BE2C (cell line): ENCODE measurements at regions not wholly inside any gene's neighbourhood (a gene's known extent, or its start where the extent isn't known, plus 50 kb on each side); places are given as distances from the start of the nearest gene placed in this dataset.
A peak's percentile ranks its signal among the peaks of the same experiment; 100 is the strongest.

ENCODE experiments used
- DNase-seq: peaks from one replicate; pipeline ENCODE4 v3.0.0-alpha.2; 2020
- H3K27me3 ChIP-seq: fragments of 250-450 bp; sonication (Bioruptor Pico); 2 replicates; pipeline ENCODE4 v1.5.1; 2020; ENCODE audit warnings: mild to moderate bottlenecking
- H3K36me3 ChIP-seq: fragments of 250-450 bp; sonication (Bioruptor Pico); 2 replicates; pipeline ENCODE4 v1.5.1; 2020; ENCODE audit warnings: mild to moderate bottlenecking
- H3K4me1 ChIP-seq: fragments of 250-450 bp; sonication (Bioruptor Pico); 2 replicates; pipeline ENCODE4 v1.5.1; 2020
- H3K4me3 ChIP-seq: 2 replicates; pipeline ENCODE4 v1.5.1; 2011; ENCODE audit warnings: low read depth, low read length
- H3K9me3 ChIP-seq: fragments of 250-450 bp; sonication (Bioruptor Pico); 2 replicates; pipeline ENCODE4 v1.5.1; 2020
- TF ChIP-seq, protein P1 (sequence below): IDR thresholded peaks from 2 replicates; pipeline ENCODE4 v1.5.1; 2012; ENCODE audit warnings: mild to moderate bottlenecking, low read depth, low read length

DNA sequence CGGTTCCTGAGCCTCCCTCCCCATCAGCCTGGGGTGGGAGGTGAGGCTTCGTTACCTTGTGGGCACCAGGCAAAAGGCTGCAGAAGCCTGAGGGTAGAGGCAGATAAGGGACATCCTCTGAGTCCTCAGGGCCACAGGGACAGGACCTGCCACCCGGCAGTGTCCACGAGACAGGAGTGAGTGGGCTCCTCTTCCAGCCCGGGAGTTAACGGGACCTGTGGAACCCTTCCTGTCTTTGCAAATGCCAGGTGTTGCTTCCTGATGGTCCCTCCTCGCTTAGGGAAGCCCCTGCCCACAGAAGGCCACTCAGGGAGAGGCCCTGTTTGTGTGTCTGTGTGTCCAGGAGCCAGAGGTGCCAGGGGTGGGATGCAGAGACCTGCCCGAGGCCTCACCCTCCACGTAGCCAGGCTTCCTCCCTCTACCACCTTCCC lies 111.1 kb upstream of the ALDH1A3 start:
- DNase-seq: no peak
- TF ChIP-seq, protein P1, sequence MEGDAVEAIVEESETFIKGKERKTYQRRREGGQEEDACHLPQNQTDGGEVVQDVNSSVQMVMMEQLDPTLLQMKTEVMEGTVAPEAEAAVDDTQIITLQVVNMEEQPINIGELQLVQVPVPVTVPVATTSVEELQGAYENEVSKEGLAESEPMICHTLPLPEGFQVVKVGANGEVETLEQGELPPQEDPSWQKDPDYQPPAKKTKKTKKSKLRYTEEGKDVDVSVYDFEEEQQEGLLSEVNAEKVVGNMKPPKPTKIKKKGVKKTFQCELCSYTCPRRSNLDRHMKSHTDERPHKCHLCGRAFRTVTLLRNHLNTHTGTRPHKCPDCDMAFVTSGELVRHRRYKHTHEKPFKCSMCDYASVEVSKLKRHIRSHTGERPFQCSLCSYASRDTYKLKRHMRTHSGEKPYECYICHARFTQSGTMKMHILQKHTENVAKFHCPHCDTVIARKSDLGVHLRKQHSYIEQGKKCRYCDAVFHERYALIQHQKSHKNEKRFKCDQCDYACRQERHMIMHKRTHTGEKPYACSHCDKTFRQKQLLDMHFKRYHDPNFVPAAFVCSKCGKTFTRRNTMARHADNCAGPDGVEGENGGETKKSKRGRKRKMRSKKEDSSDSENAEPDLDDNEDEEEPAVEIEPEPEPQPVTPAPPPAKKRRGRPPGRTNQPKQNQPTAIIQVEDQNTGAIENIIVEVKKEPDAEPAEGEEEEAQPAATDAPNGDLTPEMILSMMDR: no peak
- H3K36me3 ChIP-seq: no peaks in the 10 kb centered on the region
- no peaks in the 10 kb centered on the region for H3K27me3 ChIP-seq
- H3K4me3 ChIP-seq: no peak overlapping the region
- peaks cover 36% of the 10 kb centered on the region for H3K4me1 ChIP-seq
- no peaks in the 10 kb centered on the region for H3K9me3 ChIP-seq

DNA sequence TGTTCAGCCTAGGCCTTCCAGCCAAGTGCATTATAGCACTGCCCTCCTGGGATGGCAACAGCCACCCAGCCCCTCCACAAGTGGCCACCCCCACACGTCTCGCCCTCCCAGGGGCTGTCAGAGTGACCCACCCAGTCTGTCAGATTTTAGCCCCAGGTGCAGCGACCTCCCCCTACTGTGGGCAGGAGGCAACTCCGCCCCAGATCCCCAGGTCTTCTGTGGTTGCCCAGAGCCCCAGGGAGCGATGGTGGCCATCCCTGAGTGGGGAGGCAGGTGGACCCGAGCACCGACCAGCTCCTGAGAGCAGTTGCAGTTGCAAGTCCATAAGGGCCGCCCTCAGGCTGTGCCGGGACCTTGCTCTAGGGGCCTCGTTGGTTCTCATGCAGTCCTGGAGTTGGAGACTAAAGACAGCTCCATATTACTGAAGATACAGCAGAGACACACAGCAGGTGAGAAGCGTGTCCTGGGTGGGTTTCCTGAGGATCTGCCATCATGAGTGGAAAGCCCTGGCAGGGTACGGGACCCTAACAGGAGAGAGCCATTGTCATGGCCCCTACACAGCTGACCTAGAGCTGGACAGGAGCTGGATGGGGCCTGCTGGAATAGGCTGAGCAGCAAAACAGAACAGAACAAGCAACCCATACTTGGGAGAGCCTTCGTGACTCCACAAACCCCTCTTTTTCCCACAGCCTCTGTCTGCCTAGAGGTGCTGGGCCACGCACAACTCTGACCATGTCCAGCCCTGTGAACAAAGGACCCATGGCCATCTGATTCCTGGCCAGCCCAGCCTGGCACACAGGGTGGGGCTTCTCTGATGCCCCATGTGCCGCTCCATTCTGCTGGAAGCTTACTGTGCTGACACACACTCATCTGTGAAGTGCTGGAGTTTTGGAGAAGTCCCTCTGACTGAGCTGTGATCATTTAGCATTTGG lies 110.3 kb upstream of the ALDH1A3 start:
- no peaks in the 10 kb centered on the region for H3K27me3 ChIP-seq
- no peak overlapping the region for H3K4me3 ChIP-seq
- DNase-seq: no peak
- TF ChIP-seq, protein P1: no peak
- no peaks in the 10 kb centered on the region for H3K36me3 ChIP-seq
- H3K4me1 ChIP-seq: peaks cover 29% of the 10 kb centered on the region
- H3K9me3 ChIP-seq: no peaks in the 10 kb centered on the region

DNA sequence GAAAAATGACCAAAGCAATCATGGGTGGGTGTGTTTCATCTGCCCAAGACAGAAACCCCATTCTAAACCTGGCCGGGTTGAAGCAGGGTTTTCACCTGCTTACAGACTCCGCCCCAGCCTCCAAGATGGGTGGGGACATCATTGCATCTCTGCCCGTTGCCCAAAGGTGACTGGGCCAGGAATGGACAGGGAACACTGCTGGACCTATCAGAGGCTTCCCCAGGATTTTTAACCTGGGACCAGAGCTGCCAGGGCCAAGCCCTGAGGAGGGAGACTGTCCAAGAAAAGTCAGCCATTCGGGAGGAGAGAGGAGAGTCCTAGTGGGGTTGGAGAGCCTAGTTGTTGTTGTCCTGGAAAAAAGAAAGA lies 109.7 kb upstream of the ALDH1A3 start:
- Histone ChIP-seq H3K4me1 (peaks cover 29% of the 10 kb centered on the region), H3K27me3 (no peaks in the 10 kb centered on the region), H3K36me3 (no peaks in the 10 kb centered on the region), H3K4me3 (no peak overlapping the region), H3K9me3 (no peaks in the 10 kb centered on the region)
- no peak for DNase-seq
- TF ChIP-seq, protein P1: no peak

- Histone ChIP-seq H3K4me3 (no peak overlapping the region), H3K27me3 (no peaks in the 10 kb centered on the region), H3K9me3 (no peaks in the 10 kb centered on the region), H3K4me1 (peaks cover 29% of the 10 kb centered on the region), H3K36me3 (no peaks in the 10 kb centered on the region)
- TF ChIP-seq, protein P1: no peak
- peak; percentile 44 for DNase-seq
Measured at GRCh38 chr15:100770661-100771584, 108.7 kb upstream of the ALDH1A3 start.

GRCh38 chr15:100771746-100772145 lies 107.9 kb upstream of the ALDH1A3 start:
- TF ChIP-seq, protein P1: no peak
- Histone ChIP-seq H3K4me1 (peaks cover 22% of the 10 kb centered on the region), H3K27me3 (no peaks in the 10 kb centered on the region), H3K4me3 (no peak overlapping the region), H3K36me3 (no peaks in the 10 kb centered on the region), H3K9me3 (no peaks in the 10 kb centered on the region)
- DNase-seq: peak; percentile 66
